MCF 10A (cell line): ENCODE measurements at regions not wholly inside any gene's neighbourhood (a gene's known extent, or its start where the extent isn't known, plus 50 kb on each side); places are given as distances from the start of the nearest gene placed in this dataset.

ENCODE experiments used
- BruUV-seq: library from RNA; stranded (reverse); fragments of 400-500 nt; replicated peaks from 2 replicates; lab custom pipeline; 2021; lab: Mats Ljungman, UMichigan
- CTCF ChIA-PET: fragments of 300-600 bp; sonication (Branson Sonifier 250); formaldehyde crosslinking; extraction: SDS; loops from one replicate; lab custom pipeline; 2021; ENCODE audit warnings: antibody characterized with exemption, inconsistent platforms; lab: Yijun Ruan, JAX
- POLR2A ChIA-PET: fragments of 300-600, 350-650 bp; sonication (Branson Sonifier 250); formaldehyde crosslinking; extraction: SDS; loops from one replicate; lab custom pipeline; 2020; ENCODE audit warnings: antibody characterized with exemption, inconsistent platforms; lab: Yijun Ruan, JAX
- DNase-seq: peaks from one replicate; pipeline ENCODE4 v3.0.0-alpha.2; 2018; ENCODE audit not compliant: unreplicated experiment
- H3K27ac Mint-ChIP-seq: one replicate; pipeline ENCODE4 v1.8.0; 2022; ENCODE audit warnings: mild to moderate bottlenecking, low read depth, mixed read lengths; ENCODE audit not compliant: unreplicated experiment
- H3K27me3 Mint-ChIP-seq: one replicate; pipeline ENCODE4 v1.8.0; 2022; ENCODE audit warnings: mixed read lengths; ENCODE audit not compliant: insufficient read depth, unreplicated experiment
- H3K36me3 Mint-ChIP-seq: one replicate; pipeline ENCODE4 v1.8.0; 2022; ENCODE audit warnings: mild to moderate bottlenecking, moderate library complexity, mixed read lengths; ENCODE audit not compliant: insufficient read depth, unreplicated experiment
- H3K4me1 Mint-ChIP-seq: one replicate; pipeline ENCODE4 v1.8.0; 2022; ENCODE audit warnings: mixed read lengths; ENCODE audit not compliant: insufficient read depth, unreplicated experiment
- H3K4me3 Mint-ChIP-seq: one replicate; pipeline ENCODE4 v1.8.0; 2022; ENCODE audit warnings: mild to moderate bottlenecking, moderate library complexity, mixed read lengths; ENCODE audit not compliant: unreplicated experiment
- H3K9me3 Mint-ChIP-seq: one replicate; pipeline ENCODE4 v1.8.0; 2022; ENCODE audit warnings: mixed read lengths; ENCODE audit not compliant: unreplicated experiment
- CTCF ChIP-seq: fragments of 200-600 bp; IDR thresholded peaks from one replicate; pipeline ENCODE4 v1.8.0; 2022; ENCODE audit warnings: antibody characterized with exemption, mild to moderate bottlenecking; ENCODE audit not compliant: unreplicated experiment
- intact Hi-C: fragments of 100-400 bp; cut with micrococcal nuclease; formaldehyde crosslinking; loops from 2 replicates; pipeline ENCODE4 v1.14.1; 2022

GRCh38 chr5:92629574-92629973 lies 951.4 kb downstream of the NR2F1-AS1 start:
- DNase-seq, result no peak
- CTCF ChIA-PET, result interaction anchor here (0.6 to 0.8 kb wide), 2 partner anchors 8 to 684 kb away, joined by 3 to 4 read pairs; no protein-coding TSS in a partner anchor
- Mint-ChIP-seq H3K9me3 (peaks cover 24% of the 10 kb centered on the region), H3K4me3 (no peak overlapping the region), H3K27me3 (no peaks in the 10 kb centered on the region), H3K4me1 (no peaks in the 10 kb centered on the region), H3K36me3 (no peaks in the 10 kb centered on the region), H3K27ac (no peak overlapping the region)
- no peak for TF ChIP-seq CTCF
- POLR2A ChIA-PET, result interaction anchor here (0.6 kb wide), 1 partner anchor 112 kb away, joined by 3 read pairs; no protein-coding TSS in a partner anchor
- intact Hi-C loops, result no loop called here
- no TSS peak for BruUV-seq

GRCh38 chr5:92629000-92629399 lies 952.0 kb downstream of the NR2F1-AS1 start:
- Mint-ChIP-seq H3K27ac (no peak overlapping the region), H3K36me3 (no peaks in the 10 kb centered on the region), H3K4me1 (no peaks in the 10 kb centered on the region), H3K9me3 (peaks cover 18% of the 10 kb centered on the region), H3K4me3 (no peak overlapping the region), H3K27me3 (no peaks in the 10 kb centered on the region)
- POLR2A ChIA-PET, result no interaction called here
- intact Hi-C loops, result no loop called here
- TF ChIP-seq CTCF, result no peak
- BruUV-seq, result no TSS peak
- no peak for DNase-seq
- CTCF ChIA-PET, result interaction anchor here (1.2 kb wide), 1 partner anchor 70 kb away, joined by 5 read pairs; no protein-coding TSS in a partner anchor

GRCh38 chr5:92627186-92627585 lies 953.8 kb downstream of the NR2F1-AS1 start:
- Mint-ChIP-seq H3K9me3 (peaks cover 17% of the 10 kb centered on the region), H3K4me3 (no peak overlapping the region), H3K4me1 (no peaks in the 10 kb centered on the region), H3K36me3 (no peaks in the 10 kb centered on the region), H3K27ac (no peak overlapping the region), H3K27me3 (no peaks in the 10 kb centered on the region)
- TF ChIP-seq CTCF, result no peak
- no TSS peak for BruUV-seq
- DNase-seq, result no peak
- ChIA-PET POLR2A (no interaction called here), CTCF (no interaction called here)
- intact Hi-C loops, result no loop called here

- CTCF ChIA-PET, result no interaction called here
- no TSS peak for BruUV-seq
- Mint-ChIP-seq H3K4me1 (no peaks in the 10 kb centered on the region), H3K9me3 (peaks cover 4% of the 10 kb centered on the region), H3K27me3 (no peaks in the 10 kb centered on the region), H3K36me3 (no peaks in the 10 kb centered on the region), H3K27ac (no peak overlapping the region), H3K4me3 (no peak overlapping the region)
- DNase-seq, result no peak
- POLR2A ChIA-PET, result no interaction called here
- intact Hi-C loops, result no loop called here
- TF ChIP-seq CTCF, result no peak
Measured at GRCh38 chr5:92616085-92616484, 964.9 kb downstream of the NR2F1-AS1 start.
